ENCODE measurements at regions not wholly inside any gene's neighbourhood (a gene's known extent, or its start where the extent isn't known, plus 50 kb on each side); places are given as distances from the start of the nearest gene placed in this dataset.

DNA sequence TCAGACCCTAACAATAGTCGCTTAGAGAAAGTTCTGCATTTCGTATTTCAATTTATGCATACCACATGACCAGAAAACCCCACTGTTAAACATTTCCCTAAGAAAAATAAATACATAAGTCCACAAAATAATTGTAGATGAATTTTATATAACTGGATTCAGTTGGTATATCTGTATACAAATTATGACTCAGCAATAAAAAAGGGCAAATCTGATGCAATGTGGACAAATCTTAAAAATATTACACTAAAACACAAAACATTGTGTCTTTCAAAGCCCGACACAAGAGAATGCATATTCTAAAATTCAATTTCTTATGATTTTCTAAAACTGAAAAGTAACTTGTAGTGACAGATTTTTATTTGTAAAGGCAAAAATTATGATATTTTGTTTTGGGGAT is 1005.0 kb downstream of the EFNB2 start (continued):
- TF ChIP-seq, protein P1, sequence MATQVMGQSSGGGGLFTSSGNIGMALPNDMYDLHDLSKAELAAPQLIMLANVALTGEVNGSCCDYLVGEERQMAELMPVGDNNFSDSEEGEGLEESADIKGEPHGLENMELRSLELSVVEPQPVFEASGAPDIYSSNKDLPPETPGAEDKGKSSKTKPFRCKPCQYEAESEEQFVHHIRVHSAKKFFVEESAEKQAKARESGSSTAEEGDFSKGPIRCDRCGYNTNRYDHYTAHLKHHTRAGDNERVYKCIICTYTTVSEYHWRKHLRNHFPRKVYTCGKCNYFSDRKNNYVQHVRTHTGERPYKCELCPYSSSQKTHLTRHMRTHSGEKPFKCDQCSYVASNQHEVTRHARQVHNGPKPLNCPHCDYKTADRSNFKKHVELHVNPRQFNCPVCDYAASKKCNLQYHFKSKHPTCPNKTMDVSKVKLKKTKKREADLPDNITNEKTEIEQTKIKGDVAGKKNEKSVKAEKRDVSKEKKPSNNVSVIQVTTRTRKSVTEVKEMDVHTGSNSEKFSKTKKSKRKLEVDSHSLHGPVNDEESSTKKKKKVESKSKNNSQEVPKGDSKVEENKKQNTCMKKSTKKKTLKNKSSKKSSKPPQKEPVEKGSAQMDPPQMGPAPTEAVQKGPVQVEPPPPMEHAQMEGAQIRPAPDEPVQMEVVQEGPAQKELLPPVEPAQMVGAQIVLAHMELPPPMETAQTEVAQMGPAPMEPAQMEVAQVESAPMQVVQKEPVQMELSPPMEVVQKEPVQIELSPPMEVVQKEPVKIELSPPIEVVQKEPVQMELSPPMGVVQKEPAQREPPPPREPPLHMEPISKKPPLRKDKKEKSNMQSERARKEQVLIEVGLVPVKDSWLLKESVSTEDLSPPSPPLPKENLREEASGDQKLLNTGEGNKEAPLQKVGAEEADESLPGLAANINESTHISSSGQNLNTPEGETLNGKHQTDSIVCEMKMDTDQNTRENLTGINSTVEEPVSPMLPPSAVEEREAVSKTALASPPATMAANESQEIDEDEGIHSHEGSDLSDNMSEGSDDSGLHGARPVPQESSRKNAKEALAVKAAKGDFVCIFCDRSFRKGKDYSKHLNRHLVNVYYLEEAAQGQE (IDR thresholded peaks at IDR 0.05; ENCODE audit: unreplicated experiment): no peak
- no peak for TF ChIP-seq CREB1 (CRISPR knock-in tag; IDR thresholded peaks at IDR 0.05; ENCODE audit: low read depth)
- TF ChIP-seq NANOG (IDR thresholded peaks at IDR 0.05; ENCODE audit: borderline replicate concordance): no peak
- no peak for TF ChIP-seq ZNF331 (CRISPR knock-in tag; IDR thresholded peaks at IDR 0.05; ENCODE audit: low read depth)
- TF ChIP-seq POLR2AphosphoS5 (IDR thresholded peaks at IDR 0.05; ENCODE audit: low read depth): no peak

GRCh38 chr13:105527127-105527526 is 1008.3 kb downstream of the EFNB2 start:
- Mint-ChIP-seq H3K36me3 (ENCODE audit: low read depth) (peaks cover 2% of the 10 kb centered on the region; the same call in 1 of the 3 replicates), H3K4me1 (no peaks in the 10 kb centered on the region), H3K27ac (no peak overlapping the region), H3K4me3 (no peak overlapping the region), H3K27me3 (ENCODE audit: insufficient read depth, low read depth, poor library complexity) (no peaks in the 10 kb centered on the region), H3K9me3 (peaks cover 3% of the 10 kb centered on the region; the same call in 1 of the 3 replicates)
- DNase-seq (ENCODE audit: low spot score): no peak
- Histone ChIP-seq H3K36me3 (ENCODE audit: insufficient read depth) (no peaks in the 10 kb centered on the region), H3K27ac (ENCODE audit: low read depth) (no peak overlapping the region), H3K4me3 (no peak overlapping the region), H3K9me2 (ENCODE audit: insufficient read depth) (0 out of 2 replicates have a peak, but pooled peaks cover 8% of the 10 kb centered on the region), H2AFZ (no peak overlapping the region), H3F3A (replicated peaks; ENCODE audit: low read depth) (no peaks in the 10 kb centered on the region), H3K4me1 (ENCODE audit: insufficient read depth) (no peaks in the 10 kb centered on the region), H3K4me2 (no peak overlapping the region), H3K79me2 (replicated peaks; ENCODE audit: insufficient read depth) (no peaks in the 10 kb centered on the region), H3K27me3 (ENCODE audit: insufficient read depth) (no peaks in the 10 kb centered on the region), H4K20me1 (replicated peaks; ENCODE audit: insufficient read depth) (no peaks in the 10 kb centered on the region)
- ATAC-seq: no peak
- TF ChIP-seq EZH2 (IDR thresholded peaks at IDR 0.05; ENCODE audit: low read depth, unreplicated experiment) (no peak), ETS1 (IDR thresholded peaks at IDR 0.05) (no peak), ZNF331 (CRISPR knock-in tag; IDR thresholded peaks at IDR 0.05; ENCODE audit: low read depth) (no peak), STAT1 (IDR thresholded peaks at IDR 0.05; ENCODE audit: unreplicated experiment) (no peak), ZNF114 (CRISPR knock-in tag; IDR thresholded peaks at IDR 0.05) (no peak), POLR2AphosphoS5 (IDR thresholded peaks at IDR 0.05; ENCODE audit: low read depth) (no peak), EZH2phosphoT487 (IDR thresholded peaks at IDR 0.05; ENCODE audit: unreplicated experiment) (no peak), ZNF462 (CRISPR knock-in tag; IDR thresholded peaks at IDR 0.05) (no peak)
- TF ChIP-seq, protein P1 (IDR thresholded peaks at IDR 0.05; ENCODE audit: unreplicated experiment): no peak

Measured in GM23338 (cell line).